Activated CD4-positive, alpha-beta T cell treated with anti-CD3 and anti-CD28 coated beads, Interleukin-2, Interleukin-4, amounts not matched to agents 100 ng/mL and 50 ng/mL, durations not matched to agents 16 hours and 8 hours (primary cell): ENCODE measurements at regions not wholly inside any gene's neighbourhood (a gene's known extent, or its start where the extent isn't known, plus 50 kb on each side); places are given as distances from the start of the nearest gene placed in this dataset.

Source experiments
- DNase-seq: peaks from one replicate; pipeline ENCODE4 v3.0.0-alpha.2; 2020; ENCODE audit warnings: low spot score

DNA sequence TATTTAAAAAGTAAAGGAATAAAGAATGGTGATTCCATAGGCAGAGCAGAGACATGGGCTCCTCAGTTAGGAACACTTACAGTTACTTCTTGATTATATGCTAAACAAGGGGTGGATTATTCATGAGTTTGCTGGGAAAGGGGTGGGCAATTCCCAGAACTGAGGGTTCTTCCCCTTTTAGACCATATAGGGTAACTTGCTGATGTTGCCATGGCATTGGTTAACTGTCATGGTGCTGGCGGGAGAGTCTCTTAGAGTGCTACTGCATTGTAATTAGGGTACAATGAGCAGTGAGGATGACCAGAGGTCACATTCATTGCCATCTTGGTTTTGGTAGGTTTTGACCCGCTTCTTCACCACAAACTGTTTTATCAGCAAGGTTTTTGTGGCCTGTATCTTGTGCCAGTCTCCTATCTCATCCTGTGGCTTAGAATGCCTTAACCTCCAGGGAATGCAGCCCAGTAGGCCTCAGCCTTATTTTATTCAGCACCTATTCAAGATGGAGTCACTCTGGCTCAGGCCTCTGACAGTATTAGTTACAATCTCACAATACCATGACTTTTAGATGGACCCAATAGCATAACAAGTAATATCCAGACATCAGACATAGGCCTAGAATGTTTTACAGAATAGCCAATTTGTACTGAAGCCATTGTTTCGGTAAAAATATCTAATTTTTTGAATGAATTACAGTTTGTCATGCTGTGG is 106.8 kb downstream of the ZBTB18 start:
- no peak for DNase-seq

DNA sequence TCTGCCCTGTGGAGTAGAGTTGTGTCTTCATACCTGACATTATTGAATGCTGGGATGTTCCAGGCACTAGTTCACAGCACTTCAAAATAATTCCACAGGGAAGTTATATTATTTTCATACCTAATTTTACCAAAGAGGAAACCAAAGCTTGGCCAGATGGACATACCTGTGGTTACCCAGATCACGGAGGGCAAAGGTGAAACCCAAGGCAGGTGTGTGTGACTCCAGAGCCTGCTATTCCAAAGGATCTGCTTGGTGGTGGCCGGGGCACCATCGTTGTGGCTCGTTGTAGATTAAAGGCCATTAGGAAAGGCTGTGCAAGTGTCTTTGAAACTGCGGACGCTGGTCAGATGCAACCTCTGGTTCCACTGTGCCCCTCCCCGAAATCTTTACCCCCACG is 108.6 kb downstream of the ZBTB18 start:
- DNase-seq, result no peak

DNA sequence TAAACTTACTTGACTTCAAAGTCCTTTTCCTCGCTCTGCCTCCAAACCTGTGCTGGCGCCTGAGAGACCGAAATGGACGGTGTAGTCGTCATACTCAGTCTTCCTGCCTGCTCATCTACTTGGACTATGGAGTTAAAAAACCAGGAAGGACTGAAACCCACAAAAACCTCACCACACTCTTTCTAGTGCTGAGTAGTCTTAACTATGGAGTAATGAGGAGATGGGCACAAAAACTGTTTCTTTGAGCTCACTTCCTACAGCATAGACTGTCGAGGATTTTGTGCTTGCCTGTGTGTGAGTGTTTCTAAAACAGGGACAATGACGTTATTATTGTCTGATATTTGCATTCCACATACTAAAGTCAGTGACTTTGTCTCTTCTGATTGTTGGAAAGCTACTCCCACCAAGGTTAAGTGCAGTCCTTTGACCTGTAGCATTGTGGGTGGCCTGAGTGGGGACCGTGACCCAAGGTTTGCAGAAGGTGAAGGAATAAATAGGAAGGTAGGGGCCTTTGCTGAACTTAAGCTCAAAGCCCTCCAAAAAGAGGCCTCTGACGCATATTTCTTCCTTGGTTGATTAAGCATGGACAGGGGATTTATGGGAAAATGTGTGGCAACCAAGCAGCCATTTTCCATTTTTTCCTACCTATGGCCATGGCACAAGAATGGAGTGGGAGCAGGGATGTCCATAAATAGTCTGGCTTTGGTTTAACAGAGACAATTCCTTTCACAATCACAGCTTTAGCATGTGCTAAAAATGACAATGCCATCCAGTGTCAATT is 109.6 kb downstream of the ZBTB18 start:
- DNase-seq, result no peak

DNA sequence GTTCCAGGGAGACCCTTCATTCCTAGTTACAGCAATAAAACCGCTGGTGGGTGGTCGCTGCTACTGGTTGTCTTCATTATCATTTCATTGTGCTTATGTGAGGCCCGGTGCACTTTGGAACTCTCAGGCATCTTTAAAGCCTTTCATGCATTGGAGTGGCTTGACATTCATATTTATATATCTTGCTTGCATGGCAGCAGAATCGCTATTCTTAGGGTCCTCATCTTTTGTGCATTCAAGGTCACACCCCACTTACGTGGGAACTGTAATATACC is 110.1 kb downstream of the ZBTB18 start:
- DNase-seq, result no peak

DNA sequence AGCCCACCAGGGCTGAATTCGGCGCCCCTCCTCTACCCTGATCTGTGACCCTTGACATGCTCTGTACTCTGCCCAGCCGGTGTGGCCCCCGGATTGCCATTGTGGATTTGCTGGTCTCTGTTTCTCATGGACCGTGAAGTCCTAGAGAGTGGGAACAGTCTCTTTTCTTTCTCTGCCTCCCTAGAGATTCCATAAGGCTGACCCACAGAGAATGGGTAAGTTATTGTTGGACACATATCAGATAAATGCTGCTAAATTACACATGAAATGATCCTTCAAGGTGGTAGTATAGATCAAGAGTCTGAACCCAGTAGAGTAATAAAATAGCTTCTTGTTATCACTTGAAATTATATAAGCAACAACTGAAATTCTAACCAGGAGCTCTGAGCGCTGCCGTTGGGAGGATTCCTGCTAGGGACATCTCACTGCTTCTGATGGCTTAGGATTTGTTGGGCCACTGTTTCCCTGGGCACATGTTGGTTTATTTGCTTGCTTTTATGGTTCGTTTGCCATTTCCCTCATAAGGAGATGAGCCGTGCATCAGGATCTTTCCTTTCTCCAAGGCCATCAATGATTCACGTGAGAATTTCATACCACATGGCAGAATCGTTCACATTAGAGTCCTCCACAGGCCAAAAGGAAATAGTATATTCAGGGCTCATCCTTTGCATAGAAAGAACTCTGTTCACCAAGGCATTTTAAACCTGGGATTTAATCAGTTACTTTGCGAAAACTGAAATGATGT is 111.9 kb downstream of the ZBTB18 start:
- DNase-seq, result no peak

DNA sequence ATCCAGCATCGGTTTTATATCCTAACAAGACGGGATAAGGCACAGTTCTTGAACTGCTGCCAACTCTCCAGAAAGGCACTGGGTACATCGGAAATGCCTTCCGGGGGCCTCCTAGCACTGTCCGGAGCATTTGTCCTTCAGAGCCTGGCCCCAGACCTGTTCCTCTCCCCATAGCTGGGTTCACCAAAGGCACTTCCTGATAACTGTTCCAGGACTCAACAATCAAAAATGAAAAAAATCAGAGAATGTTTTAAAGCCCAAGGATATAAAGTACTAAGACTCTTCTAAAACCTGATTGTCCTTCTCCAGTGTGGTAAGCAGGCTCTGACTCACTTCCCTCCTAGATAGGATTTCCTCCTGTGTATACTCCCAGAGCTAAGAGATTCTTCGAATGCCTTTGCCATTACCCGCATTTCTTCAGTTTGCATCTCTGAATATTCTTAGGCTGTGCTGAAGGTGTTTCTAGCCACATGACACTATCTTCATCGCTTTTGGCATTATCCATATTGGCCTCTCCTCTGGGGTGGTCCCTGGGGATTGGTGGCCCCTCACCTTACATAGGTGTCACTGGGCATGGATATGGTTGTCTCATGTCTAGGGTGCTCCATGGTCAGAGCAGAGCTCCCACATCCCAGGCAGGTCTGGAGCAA is 112.9 kb downstream of the ZBTB18 start:
- no peak for DNase-seq

DNA sequence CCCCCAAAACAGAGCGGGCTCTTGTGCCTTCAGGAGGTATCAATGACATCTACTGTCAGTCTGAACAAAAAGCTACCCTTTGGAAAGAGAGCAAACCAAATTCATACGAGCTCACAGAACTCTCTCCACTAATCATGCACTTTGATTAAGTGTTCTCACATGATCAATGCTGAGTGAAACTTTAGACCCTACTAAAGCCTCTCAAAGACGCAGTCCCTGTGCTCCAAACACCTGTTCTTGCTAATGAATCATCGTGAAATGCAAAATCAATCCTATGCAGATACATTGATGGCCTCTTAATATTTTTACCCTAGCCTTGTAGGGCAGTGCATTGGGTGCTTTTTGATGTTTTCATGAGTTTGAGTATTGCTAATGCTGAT is 113.4 kb downstream of the ZBTB18 start:
- DNase-seq, result no peak

DNA sequence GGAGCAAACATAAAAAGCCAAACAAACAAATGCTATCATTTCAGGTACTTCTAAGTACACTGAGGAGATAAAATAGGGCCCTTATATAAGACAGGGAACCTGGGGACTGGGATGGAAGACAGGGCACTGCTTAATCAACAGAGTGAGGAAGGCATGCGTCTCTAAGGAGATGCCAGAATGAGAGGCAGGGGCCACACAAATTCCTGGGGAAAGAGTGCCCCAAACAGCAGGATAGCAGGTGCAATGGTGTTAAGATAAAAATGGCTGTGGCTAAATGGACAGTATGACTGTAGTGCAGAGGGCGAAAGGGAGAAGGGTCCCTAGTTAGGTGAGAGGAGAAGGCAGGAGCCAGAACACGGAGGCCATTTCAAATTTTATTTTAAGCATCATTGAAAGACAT is 113.9 kb downstream of the ZBTB18 start:
- DNase-seq, result no peak

DNA sequence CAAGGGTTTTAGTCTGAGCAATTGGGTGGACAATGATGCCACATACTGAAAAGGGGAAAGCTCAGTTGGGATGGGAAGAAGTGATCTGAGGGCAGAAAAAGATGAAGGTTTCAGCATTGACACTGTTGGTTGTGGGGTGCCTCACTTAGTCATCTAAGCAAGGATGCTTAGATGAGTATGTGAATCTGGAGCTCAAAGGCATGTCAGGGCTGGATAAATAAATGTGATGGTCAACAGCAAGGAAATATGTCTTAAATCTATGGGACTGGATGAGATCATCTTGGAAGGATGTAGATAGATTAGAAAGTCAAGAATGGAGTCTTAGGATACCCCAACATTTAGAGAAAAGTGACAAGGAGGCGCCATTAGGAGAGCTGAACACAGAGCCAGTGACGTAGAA is 114.6 kb downstream of the ZBTB18 start:
- no peak for DNase-seq

DNA sequence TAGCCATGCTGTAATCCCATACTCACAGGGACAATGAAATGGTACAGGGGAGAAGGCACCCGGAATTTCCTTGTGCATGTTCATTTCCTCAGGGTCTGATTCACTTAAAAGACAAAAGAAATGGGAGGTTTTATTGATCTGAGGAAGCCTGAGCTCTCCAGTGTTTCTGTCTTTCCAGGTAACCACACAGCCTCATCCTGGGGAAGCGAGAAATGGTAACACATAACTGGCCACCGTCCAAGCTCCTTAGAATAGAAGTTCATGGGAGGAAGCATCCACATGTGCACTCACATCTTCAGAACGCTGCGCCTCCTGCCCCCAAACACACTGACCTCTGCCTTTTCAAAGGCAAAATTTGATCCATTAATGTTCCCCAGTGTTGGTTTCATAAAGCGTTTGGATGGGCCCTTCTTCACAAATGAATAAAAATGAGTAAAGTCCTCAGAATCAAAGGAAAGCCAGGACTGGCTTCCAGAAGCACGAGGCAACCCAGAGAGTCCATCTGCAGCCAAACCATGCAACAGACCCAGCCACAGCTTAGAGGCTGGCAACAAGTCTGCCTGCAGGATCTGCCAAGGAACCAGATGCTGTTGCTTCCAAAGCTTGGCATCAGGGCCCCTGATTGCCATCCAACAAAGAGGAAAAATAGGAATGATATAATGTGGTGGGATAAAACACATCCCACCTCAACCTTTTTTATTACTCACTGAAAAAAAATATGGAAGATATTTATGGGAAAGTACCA is 120.3 kb downstream of the ZBTB18 start:
- DNase-seq, result no peak

DNA sequence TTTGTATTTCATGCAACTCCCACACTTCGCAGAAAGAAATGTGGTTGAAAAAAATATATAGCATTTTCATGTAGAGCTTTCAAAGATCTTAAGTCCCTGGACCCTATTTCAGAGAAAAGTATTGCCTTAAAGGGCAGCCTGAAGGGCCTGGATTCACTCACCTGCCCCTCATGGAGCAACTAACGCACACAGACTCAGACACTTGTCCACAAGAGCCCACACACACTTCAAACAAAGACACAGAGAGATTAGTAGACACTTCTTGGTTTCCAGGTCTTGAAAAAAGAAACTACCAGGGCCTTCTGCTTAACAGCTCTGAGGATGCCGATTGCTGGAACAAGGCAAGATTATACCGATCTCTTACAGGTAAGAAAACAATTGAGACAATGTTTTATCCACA is 122.2 kb downstream of the ZBTB18 start:
- DNase-seq, result no peak

DNA sequence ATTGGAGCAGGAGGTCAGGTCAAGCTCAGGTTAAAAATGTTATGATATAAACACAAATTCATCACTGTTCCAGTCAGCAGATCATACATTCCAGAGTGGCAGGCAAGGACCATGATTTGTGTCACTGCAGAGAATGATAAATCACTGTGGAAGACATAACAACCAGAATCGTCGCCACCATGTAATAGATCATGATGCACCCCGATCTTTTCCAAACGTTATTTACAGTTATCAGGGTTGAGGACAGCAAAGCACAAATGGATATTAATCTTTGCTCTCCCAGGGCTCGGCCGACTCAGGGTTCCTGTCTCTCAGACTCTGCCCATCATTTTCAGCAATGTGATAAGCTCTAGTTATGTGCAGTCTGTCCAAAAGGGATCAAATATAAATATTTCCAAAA is 122.7 kb downstream of the ZBTB18 start:
- DNase-seq, result no peak

DNA sequence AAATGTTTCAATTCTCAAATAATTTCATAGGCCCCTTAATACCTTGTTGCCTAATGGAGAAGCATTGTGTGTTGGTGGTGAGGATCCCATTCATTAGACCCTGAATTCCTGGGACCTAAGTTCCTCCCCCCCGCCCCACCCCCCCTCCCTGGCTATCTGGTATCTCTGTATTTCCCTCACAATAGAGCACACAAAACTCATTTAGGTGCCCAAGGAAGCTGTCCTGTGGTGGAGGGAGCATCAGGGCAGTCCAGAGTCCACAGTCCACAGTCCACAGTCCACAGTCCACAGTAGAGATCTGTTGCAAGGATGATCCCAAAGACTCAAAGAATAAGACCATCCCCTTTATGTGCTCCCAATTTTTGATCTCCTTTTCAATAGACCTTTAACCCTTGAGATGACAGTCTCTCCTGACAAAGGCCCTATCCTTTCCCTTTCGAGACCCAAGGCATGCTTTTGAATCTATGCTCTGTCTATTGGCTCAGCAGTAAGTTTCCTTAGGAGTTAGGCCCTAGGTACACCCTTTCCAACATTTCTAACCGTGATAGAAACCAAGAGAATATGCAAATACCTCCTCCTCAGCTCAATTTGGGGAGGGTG is 123.9 kb downstream of the ZBTB18 start:
- DNase-seq, result no peak

DNA sequence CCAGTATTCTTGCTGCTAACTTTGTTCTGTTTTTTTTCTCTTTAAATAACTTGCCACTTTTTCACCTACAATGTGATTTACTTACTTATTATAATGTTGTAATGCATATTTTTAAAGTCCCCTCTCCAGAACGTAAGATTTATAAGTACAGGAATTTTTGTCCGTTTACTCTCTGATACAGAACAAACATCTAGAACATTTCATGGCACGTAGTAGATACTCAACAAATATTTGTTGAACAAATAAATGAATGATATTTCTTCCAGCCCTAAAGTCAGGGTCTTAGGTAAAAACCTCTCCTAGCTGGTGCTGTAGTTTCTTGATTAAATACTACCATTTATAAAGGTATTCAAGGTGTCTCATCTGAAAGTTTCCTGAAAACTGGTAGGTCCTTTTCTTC is 125.1 kb downstream of the ZBTB18 start:
- no peak for DNase-seq

DNA sequence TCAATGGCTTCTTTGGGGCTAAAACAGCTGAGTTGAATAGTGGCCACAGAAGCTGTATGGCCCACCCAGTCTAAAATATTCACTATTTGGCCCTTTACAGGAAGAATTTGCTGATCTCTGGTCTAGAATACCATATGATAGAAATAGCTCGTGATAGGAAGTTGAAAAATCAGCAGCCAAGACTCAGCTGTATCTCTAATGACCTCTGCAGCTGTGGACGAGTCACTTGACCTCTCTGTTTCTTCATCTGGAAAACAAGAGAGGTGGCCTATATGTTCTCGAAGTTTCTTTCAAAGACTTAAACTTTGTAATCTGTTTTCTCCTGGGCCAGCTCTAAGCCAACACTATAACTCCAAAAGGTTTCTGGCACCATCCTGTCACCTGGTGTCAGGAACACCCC is 129.2 kb downstream of the ZBTB18 start:
- DNase-seq, result no peak

DNA sequence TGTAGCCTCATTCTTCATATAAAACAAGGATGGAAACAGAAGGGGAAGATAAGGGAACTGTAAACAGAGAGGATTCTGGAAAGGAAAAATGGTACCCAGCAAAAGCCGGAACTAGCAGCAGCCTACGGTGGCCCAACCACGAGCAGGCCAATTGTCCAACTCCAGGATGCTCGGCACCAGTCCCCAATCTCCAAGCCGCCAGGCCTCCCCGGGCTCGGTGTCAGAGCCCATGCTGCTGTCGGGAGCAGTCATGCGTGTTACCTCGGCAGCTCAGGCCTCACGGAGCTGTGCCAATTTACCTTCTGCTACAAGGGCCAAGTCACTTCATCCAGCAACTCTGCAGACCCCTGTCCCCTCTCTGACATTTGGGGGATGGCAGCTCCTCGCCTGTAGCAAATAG is 130.8 kb downstream of the ZBTB18 start:
- no peak for DNase-seq

DNA sequence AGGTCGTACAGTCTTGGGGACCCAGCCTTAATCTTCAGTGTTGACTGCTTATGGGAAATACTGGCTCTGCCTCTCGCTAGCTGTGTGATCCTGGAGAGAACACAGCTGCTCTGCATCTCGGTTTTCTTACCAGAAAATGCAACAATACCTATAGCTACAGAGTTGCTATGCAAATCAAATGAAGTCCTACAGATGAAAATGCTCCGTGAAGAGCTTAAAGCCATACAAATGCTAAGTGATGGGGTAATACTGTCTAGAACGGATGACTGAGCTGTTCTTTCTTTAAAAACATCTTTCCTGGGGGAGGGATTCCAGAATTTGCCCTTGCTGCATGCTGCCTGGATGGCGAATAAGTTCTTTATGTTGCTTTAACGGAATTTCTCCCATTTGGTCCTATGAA is 132.0 kb downstream of the ZBTB18 start:
- no peak for DNase-seq

DNA sequence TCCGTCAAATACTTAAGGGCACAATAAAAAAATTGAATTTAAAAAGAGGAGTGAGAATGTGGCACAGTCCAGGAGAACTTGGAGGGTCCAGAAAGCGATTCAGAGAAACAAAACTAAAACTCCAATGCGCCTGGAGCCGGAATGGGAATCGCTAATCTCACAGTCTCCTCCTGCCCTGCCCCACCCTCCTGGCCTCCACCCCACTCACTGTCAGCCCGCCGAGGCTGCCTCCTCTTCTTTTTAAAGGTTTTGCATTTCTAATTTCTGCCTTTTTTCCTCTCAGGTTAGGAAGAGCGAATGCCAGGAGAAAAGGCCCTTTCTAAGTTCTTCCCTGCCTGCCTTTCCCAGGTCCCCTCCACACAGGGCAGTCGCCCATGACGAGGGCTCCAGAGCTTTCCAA is 135.3 kb downstream of the ZBTB18 start:
- DNase-seq, result no peak

DNA sequence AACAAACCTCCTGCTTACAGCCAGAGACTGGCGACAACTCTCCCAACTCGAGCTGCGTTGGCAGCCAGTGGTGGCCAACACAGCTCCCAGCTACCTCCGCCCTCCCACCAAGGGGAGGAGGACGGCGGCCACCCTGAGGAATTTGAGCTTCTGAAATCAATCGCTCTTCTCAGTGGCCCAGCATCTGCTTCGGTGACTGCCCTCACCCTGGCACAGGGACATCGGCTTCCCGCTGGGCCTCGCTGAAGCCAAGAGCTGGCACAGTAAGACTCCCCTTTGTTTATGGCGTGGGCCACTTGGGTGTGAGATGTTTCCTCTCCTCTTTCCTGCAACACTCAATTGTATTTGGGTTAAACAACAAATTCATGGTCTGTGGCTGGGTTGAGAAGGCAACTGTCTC is 136.2 kb downstream of the ZBTB18 start:
- DNase-seq, result no peak

DNA sequence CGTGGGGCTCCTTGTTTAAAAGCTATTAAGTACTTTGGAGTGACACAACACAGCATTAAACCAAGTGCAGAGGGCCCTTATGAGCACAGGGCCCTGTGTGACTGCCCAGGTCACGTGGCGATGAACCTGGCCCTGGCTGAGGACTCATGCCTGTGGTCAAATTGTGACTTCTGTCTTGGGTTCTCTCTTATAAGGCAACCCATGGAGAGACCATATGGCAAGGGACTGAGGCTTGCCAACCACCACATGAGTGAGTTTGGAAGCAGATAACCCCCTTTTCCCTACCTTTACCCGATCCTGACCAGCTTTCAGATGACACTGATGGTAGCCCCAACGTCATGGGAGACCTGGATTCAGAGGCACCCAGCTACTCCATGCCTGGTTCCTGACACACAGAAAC is 140.5 kb downstream of the ZBTB18 start:
- no peak for DNase-seq

DNA sequence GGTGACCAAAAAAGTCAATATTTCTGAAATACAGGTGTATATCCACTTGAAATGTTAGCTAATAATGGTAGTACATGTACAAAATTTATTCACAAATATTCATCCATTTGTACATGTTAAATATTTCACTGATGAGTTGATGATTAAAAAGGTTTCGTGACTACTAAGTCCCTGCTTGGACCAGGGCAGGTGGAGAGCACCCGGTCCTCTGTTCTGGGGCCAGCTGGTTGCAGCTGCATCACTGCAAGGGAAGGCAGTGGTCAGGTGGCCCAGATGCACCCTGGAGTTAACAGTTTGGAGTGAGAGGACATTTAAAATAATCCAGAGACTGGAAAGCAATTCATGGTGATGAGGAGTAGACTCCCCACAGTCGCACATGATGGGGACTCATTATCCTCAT is 141.2 kb downstream of the ZBTB18 start:
- no peak for DNase-seq
